ENCODE measurements at regions not wholly inside any gene's neighbourhood (a gene's known extent, or its start where the extent isn't known, plus 50 kb on each side); places are given as distances from the start of the nearest gene placed in this dataset.

DNA sequence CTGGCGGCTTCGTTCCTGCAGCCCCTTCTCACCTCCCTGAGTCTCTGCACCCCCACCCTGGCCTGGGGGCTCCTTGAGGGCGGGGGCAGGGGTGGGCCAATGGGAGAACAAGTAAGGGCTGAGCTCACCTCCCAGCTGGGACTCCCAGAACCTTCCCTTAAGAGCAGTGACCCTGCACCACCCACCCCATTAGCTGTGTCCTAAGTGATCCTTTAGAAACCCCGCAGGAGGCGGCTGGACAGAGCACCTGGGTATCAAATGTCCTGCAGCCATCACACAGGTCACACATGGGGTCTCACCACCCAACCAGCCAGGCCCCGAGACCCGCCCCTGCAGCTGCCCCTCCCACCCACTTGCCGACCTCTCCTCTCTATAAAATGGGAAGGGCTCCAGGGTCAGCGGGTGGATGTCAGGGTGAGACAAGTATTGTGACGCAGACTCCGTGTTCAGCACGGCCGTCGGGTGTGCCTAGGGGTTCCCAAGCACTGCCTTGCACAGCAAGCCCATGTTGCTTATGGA lies 151.2 kb upstream of the C14orf180 start:
- intact Hi-C loops (cut with micrococcal nuclease): no loop called here
- TF ChIP-seq, protein P1, sequence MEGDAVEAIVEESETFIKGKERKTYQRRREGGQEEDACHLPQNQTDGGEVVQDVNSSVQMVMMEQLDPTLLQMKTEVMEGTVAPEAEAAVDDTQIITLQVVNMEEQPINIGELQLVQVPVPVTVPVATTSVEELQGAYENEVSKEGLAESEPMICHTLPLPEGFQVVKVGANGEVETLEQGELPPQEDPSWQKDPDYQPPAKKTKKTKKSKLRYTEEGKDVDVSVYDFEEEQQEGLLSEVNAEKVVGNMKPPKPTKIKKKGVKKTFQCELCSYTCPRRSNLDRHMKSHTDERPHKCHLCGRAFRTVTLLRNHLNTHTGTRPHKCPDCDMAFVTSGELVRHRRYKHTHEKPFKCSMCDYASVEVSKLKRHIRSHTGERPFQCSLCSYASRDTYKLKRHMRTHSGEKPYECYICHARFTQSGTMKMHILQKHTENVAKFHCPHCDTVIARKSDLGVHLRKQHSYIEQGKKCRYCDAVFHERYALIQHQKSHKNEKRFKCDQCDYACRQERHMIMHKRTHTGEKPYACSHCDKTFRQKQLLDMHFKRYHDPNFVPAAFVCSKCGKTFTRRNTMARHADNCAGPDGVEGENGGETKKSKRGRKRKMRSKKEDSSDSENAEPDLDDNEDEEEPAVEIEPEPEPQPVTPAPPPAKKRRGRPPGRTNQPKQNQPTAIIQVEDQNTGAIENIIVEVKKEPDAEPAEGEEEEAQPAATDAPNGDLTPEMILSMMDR (IDR thresholded peaks at IDR 0.05): no peak
- TF ChIP-seq EZH2 (IDR thresholded peaks at IDR 0.05; ENCODE audit: borderline replicate concordance, insufficient read depth, low read depth, low read length, poor library complexity, severe bottlenecking): no peak
- Mint-ChIP-seq H3K27ac (peak overlapping the region; percentile 32), H3K4me1 (no peaks in the 10 kb centered on the region), H3K4me3 (no peak overlapping the region), H3K9me3 (ENCODE audit: insufficient read depth) (no peaks in the 10 kb centered on the region), H3K27me3 (peaks cover 13% of the 10 kb centered on the region)
- Histone ChIP-seq H2AFZ (ENCODE audit: insufficient read depth, low read depth, low read length, poor library complexity, severe bottlenecking) (no peak overlapping the region), H4K20me1 (ENCODE audit: control insufficient read depth, insufficient read depth, low read length, poor library complexity, severe bottlenecking) (no peaks in the 10 kb centered on the region), H3K4me3 (ENCODE audit: control extremely low read depth in 1 of 5, extremely low read depth in 1 of 5, insufficient read depth in 1 of 5, low read depth in 2 of 5, low read length in 4 of 5) (no peak overlapping the region), H3K27me3 (replicated peaks in 1 of 4; ENCODE audit: control extremely low read depth in 1 of 4, control insufficient read depth in 3 of 4, insufficient read depth in 4 of 4, low read length in 3 of 4) (no peaks in the 10 kb centered on the region), H3K36me3 (replicated peaks in 1 of 2; ENCODE audit: control extremely low read depth in 1 of 2, control insufficient read depth in 1 of 2, extremely low read depth in 1 of 2, insufficient read depth in 2 of 2, low read length in 1 of 2) (no peaks in the 10 kb centered on the region), H3K9me3 (ENCODE audit: control extremely low read depth in 1 of 3, control insufficient read depth in 2 of 3, insufficient read depth in 1 of 3, low read length in 2 of 3) (no peaks in the 10 kb centered on the region), H3K4me2 (replicated peaks; ENCODE audit: low read depth, low read length, poor library complexity, severe bottlenecking) (no peak overlapping the region), H3K9ac (ENCODE audit: low read length) (no peak overlapping the region), H3K4me1 (ENCODE audit: control insufficient read depth in 2 of 2, insufficient read depth in 2 of 2, low read length in 2 of 2) (no peaks in the 10 kb centered on the region), H3K27ac (ENCODE audit: low read length in 2 of 2) (no peak overlapping the region), H3K79me2 (ENCODE audit: control insufficient read depth, insufficient read depth, low read length) (no peaks in the 10 kb centered on the region)
- POLR2A ChIA-PET: no interaction called here
- no peak for ATAC-seq (ENCODE audit: low read depth)
- CTCF ChIA-PET: no interaction called here
- WGBS (ENCODE audit: insufficient coverage): 86% methylated on average over 6 of the region's 14 CpGs
- DNase-seq: no peak

DNA sequence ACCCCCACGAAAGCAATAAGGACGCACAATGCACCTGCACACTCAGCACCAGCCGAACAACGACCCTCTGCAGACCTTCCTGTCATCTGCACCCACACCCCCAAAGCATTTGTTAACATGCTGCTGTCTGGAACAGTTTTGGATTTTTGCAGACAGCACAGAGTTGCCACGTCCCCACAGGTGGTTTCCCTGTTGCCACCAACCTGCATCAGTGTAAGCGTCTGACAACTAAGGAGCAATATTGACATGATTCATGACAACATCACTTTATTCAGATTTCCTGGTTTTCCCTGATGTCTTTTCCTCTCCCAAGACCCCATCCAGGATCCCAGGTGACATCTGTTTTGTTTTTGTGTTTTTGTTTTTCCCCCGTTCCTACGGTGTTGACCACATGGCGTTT lies 150.7 kb upstream of the C14orf180 start:
- POLR2A ChIA-PET: no interaction called here
- Histone ChIP-seq H3K36me3 (replicated peaks in 1 of 2; ENCODE audit: control extremely low read depth in 1 of 2, control insufficient read depth in 1 of 2, extremely low read depth in 1 of 2, insufficient read depth in 2 of 2, low read length in 1 of 2) (no peaks in the 10 kb centered on the region), H3K4me2 (replicated peaks; ENCODE audit: low read depth, low read length, poor library complexity, severe bottlenecking) (no peak overlapping the region), H3K4me1 (ENCODE audit: control insufficient read depth in 2 of 2, insufficient read depth in 2 of 2, low read length in 2 of 2) (no peaks in the 10 kb centered on the region), H3K27me3 (replicated peaks in 1 of 4; ENCODE audit: control extremely low read depth in 1 of 4, control insufficient read depth in 3 of 4, insufficient read depth in 4 of 4, low read length in 3 of 4) (no peaks in the 10 kb centered on the region), H4K20me1 (ENCODE audit: control insufficient read depth, insufficient read depth, low read length, poor library complexity, severe bottlenecking) (no peaks in the 10 kb centered on the region), H3K9me3 (ENCODE audit: control extremely low read depth in 1 of 3, control insufficient read depth in 2 of 3, insufficient read depth in 1 of 3, low read length in 2 of 3) (no peaks in the 10 kb centered on the region), H3K27ac (ENCODE audit: low read length in 2 of 2) (no peak overlapping the region), H2AFZ (ENCODE audit: insufficient read depth, low read depth, low read length, poor library complexity, severe bottlenecking) (no peak overlapping the region), H3K79me2 (ENCODE audit: control insufficient read depth, insufficient read depth, low read length) (no peaks in the 10 kb centered on the region), H3K9ac (ENCODE audit: low read length) (no peak overlapping the region), H3K4me3 (ENCODE audit: control extremely low read depth in 1 of 5, extremely low read depth in 1 of 5, insufficient read depth in 1 of 5, low read depth in 2 of 5, low read length in 4 of 5) (no peak overlapping the region)
- intact Hi-C loops (cut with micrococcal nuclease): no loop called here
- Mint-ChIP-seq H3K9me3 (ENCODE audit: insufficient read depth) (no peaks in the 10 kb centered on the region), H3K4me1 (no peaks in the 10 kb centered on the region), H3K4me3 (no peak overlapping the region), H3K27me3 (peaks cover 13% of the 10 kb centered on the region), H3K27ac (peak overlapping the region; percentile 37)
- CTCF ChIA-PET: no interaction called here
- ATAC-seq (ENCODE audit: low read depth) (no peak), DNase-seq (no peak)
- 59% methylated on average over 9 of the region's 9 CpGs for WGBS (ENCODE audit: insufficient coverage)
- TF ChIP-seq EZH2 (IDR thresholded peaks at IDR 0.05; ENCODE audit: borderline replicate concordance, insufficient read depth, low read depth, low read length, poor library complexity, severe bottlenecking): no peak
- TF ChIP-seq, protein P1 (IDR thresholded peaks at IDR 0.05): no peak
